ENCODE measurements at regions not wholly inside any gene's neighbourhood (a gene's known extent, or its start where the extent isn't known, plus 50 kb on each side); places are given as distances from the start of the nearest gene placed in this dataset.

DNA sequence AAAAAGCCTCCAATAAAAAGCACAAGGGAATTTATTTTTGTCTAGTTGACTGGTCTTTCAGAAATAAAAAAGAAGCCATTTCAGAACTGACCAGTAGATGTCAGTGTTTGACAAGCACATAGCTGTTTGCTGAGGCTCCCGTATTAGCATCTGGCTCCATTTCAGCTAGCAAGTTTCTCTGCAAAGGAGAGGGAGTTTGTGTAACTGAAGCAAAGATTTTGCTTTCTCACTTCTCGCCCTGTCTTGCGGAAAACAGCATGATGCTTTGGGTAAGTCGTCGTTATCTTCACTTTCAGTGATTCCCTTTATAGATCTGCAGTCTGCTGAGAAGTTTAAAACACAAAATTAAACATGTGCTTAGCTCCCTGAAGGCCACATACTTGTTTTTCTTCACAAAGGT lies 85.5 kb downstream of the CT47B1 start:
- peak; percentile 82 for DNase-seq (ENCODE audit: low spot score)
- Histone ChIP-seq H3K27ac (ENCODE audit: low read depth, low read length, poor library complexity, severe bottlenecking) (no peak overlapping the region), H3K9me3 (ENCODE audit: low read depth, low read length, poor library complexity, severe bottlenecking) (no peaks in the 10 kb centered on the region), H3K27me3 (replicated peaks; ENCODE audit: insufficient read depth, low read depth, low read length, poor library complexity) (no peaks in the 10 kb centered on the region), H3K4me3 (ENCODE audit: low read depth, low read length, poor library complexity, severe bottlenecking) (no peak overlapping the region), H3K4me1 (ENCODE audit: insufficient read depth, low read length, poor library complexity, severe bottlenecking) (no peaks in the 10 kb centered on the region), H3K36me3 (ENCODE audit: insufficient read depth, low read length, poor library complexity, severe bottlenecking) (no peaks in the 10 kb centered on the region)
- no TSS peak for BruUV-seq (replicated peaks)
- CTCF ChIA-PET, result interaction anchor here (0.6 kb wide), 2 partner anchors 31 to 294 kb away, joined by 3 read pairs; no protein-coding TSS in a partner anchor
- TF ChIP-seq, protein P1, sequence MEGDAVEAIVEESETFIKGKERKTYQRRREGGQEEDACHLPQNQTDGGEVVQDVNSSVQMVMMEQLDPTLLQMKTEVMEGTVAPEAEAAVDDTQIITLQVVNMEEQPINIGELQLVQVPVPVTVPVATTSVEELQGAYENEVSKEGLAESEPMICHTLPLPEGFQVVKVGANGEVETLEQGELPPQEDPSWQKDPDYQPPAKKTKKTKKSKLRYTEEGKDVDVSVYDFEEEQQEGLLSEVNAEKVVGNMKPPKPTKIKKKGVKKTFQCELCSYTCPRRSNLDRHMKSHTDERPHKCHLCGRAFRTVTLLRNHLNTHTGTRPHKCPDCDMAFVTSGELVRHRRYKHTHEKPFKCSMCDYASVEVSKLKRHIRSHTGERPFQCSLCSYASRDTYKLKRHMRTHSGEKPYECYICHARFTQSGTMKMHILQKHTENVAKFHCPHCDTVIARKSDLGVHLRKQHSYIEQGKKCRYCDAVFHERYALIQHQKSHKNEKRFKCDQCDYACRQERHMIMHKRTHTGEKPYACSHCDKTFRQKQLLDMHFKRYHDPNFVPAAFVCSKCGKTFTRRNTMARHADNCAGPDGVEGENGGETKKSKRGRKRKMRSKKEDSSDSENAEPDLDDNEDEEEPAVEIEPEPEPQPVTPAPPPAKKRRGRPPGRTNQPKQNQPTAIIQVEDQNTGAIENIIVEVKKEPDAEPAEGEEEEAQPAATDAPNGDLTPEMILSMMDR (conservative IDR thresholded peaks at IDR 0.05; ENCODE audit: low read depth, low read length), result peak; percentile 79
- no peak for TF ChIP-seq EZH2 (IDR thresholded peaks at IDR 0.05; ENCODE audit: borderline replicate concordance, low read depth, low read length, poor library complexity, severe bottlenecking)
- POLR2A ChIA-PET (ENCODE audit: low non-redundant PET), result no interaction called here
- intact Hi-C loops (cut with micrococcal nuclease; ENCODE audit: unreplicated experiment), result loop anchor here (2.0 kb wide), 1 partner anchor 781 kb away; no protein-coding TSS in a partner anchor

DNA sequence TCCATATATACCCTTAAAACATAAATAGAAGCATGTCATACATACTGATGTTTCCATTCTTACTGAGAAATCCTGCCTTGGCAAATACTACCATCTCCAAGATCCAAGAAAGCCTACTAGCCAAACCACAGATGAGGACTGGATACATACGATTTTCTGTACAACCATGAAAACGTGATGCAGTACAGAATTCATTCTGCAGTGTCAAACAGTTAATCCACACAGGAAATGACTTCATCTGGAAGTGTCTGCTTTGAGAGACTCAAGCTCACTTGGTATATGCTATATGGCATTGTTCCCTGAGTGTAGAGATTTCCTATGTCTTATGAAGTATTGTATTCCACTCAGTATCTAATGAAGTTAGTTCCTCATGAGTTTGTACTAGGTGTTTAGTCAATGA lies 94.3 kb downstream of the CT47B1 start:
- TF ChIP-seq, protein P1 (conservative IDR thresholded peaks at IDR 0.05; ENCODE audit: low read depth, low read length), result no peak
- TF ChIP-seq EZH2 (IDR thresholded peaks at IDR 0.05; ENCODE audit: borderline replicate concordance, low read depth, low read length, poor library complexity, severe bottlenecking), result no peak
- ChIA-PET CTCF (no interaction called here), POLR2A (ENCODE audit: low non-redundant PET) (no interaction called here)
- H3K4me1 ChIP-seq (ENCODE audit: insufficient read depth, low read length, poor library complexity, severe bottlenecking), result peaks cover 10% of the 10 kb centered on the region
- no peaks in the 10 kb centered on the region for H3K36me3 ChIP-seq (ENCODE audit: insufficient read depth, low read length, poor library complexity, severe bottlenecking)
- H3K9me3 ChIP-seq (ENCODE audit: low read depth, low read length, poor library complexity, severe bottlenecking), result no peaks in the 10 kb centered on the region
- no peak overlapping the region for H3K27ac ChIP-seq (ENCODE audit: low read depth, low read length, poor library complexity, severe bottlenecking)
- peak; percentile 69 for DNase-seq (ENCODE audit: low spot score)
- intact Hi-C loops (cut with micrococcal nuclease; ENCODE audit: unreplicated experiment), result no loop called here
- no peak overlapping the region for H3K4me3 ChIP-seq (ENCODE audit: low read depth, low read length, poor library complexity, severe bottlenecking)
- BruUV-seq (replicated peaks), result no TSS peak
- no peaks in the 10 kb centered on the region for H3K27me3 ChIP-seq (replicated peaks; ENCODE audit: insufficient read depth, low read depth, low read length, poor library complexity)

DNA sequence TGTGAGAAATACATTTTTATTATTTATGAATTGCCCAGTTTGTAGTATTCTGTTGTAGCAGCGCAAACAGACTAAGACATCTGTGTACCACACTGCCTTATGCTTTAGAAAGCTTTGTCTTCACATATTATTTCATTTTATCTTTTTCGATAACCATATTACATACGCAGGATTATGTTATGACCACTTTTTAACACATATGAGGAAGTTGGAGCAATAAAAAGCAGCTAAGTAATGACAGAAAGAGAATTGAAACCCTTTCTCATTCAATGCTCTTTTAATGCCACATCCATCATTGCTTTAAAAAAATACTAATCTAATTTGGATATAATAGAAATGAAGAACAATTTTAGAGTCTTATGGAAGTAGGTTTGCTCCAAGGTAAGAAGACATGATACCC lies 99.7 kb downstream of the CT47B1 start:
- CTCF ChIA-PET, result no interaction called here
- no peak overlapping the region for H3K27ac ChIP-seq (ENCODE audit: low read depth, low read length, poor library complexity, severe bottlenecking)
- DNase-seq (ENCODE audit: low spot score), result no peak
- no peaks in the 10 kb centered on the region for H3K36me3 ChIP-seq (ENCODE audit: insufficient read depth, low read length, poor library complexity, severe bottlenecking)
- no peaks in the 10 kb centered on the region for H3K9me3 ChIP-seq (ENCODE audit: low read depth, low read length, poor library complexity, severe bottlenecking)
- intact Hi-C loops (cut with micrococcal nuclease; ENCODE audit: unreplicated experiment), result no loop called here
- peaks cover 1% of the 10 kb centered on the region for H3K4me1 ChIP-seq (ENCODE audit: insufficient read depth, low read length, poor library complexity, severe bottlenecking)
- BruUV-seq (replicated peaks), result no TSS peak
- TF ChIP-seq, protein P1 (conservative IDR thresholded peaks at IDR 0.05; ENCODE audit: low read depth, low read length), result no peak
- no peak for TF ChIP-seq EZH2 (IDR thresholded peaks at IDR 0.05; ENCODE audit: borderline replicate concordance, low read depth, low read length, poor library complexity, severe bottlenecking)
- no peak overlapping the region for H3K4me3 ChIP-seq (ENCODE audit: low read depth, low read length, poor library complexity, severe bottlenecking)
- POLR2A ChIA-PET (ENCODE audit: low non-redundant PET), result no interaction called here
- H3K27me3 ChIP-seq (replicated peaks; ENCODE audit: insufficient read depth, low read depth, low read length, poor library complexity), result no peaks in the 10 kb centered on the region

Measured in A673 (cell line).